Neuronal stem cell (in vitro differentiated cells): ENCODE measurements at regions not wholly inside any gene's neighbourhood (a gene's known extent, or its start where the extent isn't known, plus 50 kb on each side); places are given as distances from the start of the nearest gene placed in this dataset.
"Not testable (repeated sequence)": the region's sequence is repeated elsewhere in the genome, so short reads cannot be mapped to it uniquely, and the experiment has no call there.

ENCODE experiments used
- DNase-seq: peaks from one replicate; pipeline ENCODE4 v3.0.0-alpha.2; 2013; ENCODE audit warnings: low spot score
- H2AFZ ChIP-seq: one replicate; pipeline ENCODE4 v1.6.1; 2013; ENCODE audit warnings: mild to moderate bottlenecking, low read length, inconsistent platforms
- H2AK5ac ChIP-seq: 2 replicates; pipeline ENCODE4 v1.6.1; 2013; ENCODE audit warnings: low read depth, mild to moderate bottlenecking, inconsistent platforms, low read length, moderate library complexity, mixed read lengths
- H2BK120ac ChIP-seq: 2 replicates; pipeline ENCODE4 v1.6.1; 2013; ENCODE audit warnings: low read depth, mild to moderate bottlenecking, inconsistent platforms, low read length, moderate library complexity, mixed read lengths
- H2BK12ac ChIP-seq: one replicate; pipeline ENCODE4 v1.6.1; 2013; ENCODE audit warnings: low read length, inconsistent platforms
- H2BK15ac ChIP-seq: 2 replicates; pipeline ENCODE4 v1.6.1; 2013; ENCODE audit warnings: mild to moderate bottlenecking, low read length, inconsistent platforms, mixed read lengths
- H2BK5ac ChIP-seq: one replicate; pipeline ENCODE4 v1.6.1; 2013; ENCODE audit warnings: inconsistent platforms, mild to moderate bottlenecking, low read length, moderate library complexity
- H3K14ac ChIP-seq: one replicate; pipeline ENCODE4 v1.6.1; 2013; ENCODE audit warnings: low read length, inconsistent platforms
- H3K18ac ChIP-seq: 2 replicates; pipeline ENCODE4 v1.6.1; 2013; ENCODE audit warnings: low read length, inconsistent platforms
- H3K23ac ChIP-seq: 2 replicates; pipeline ENCODE4 v1.6.1; 2013; ENCODE audit warnings: low read depth, mild to moderate bottlenecking, mixed read lengths, low read length, inconsistent platforms; ENCODE audit not compliant: poor library complexity
- H3K27ac ChIP-seq: replicated peaks from 3 replicates; pipeline ENCODE4 v1.5.1; 2013; ENCODE audit warnings: low read length, inconsistent platforms
- H3K27me3 ChIP-seq, 3 experiments: 2 replicates each; pipeline ENCODE4 v1.6.1; 2013; ENCODE audit warnings: low read length in 3 of 3, mild to moderate bottlenecking in 2 of 3, inconsistent platforms in 1 of 3, low read depth in 1 of 3, mixed read lengths in 1 of 3, moderate library complexity in 1 of 3; ENCODE audit not compliant: control insufficient read depth in 3 of 3, insufficient read depth in 3 of 3
- H3K36me3 ChIP-seq, 2 donors: replicated peaks in 1 of 2; 2 replicates each; pipeline ENCODE4 v1.6.1; 2013; ENCODE audit warnings: low read length in 2 of 2; ENCODE audit not compliant: control insufficient read depth in 2 of 2, insufficient read depth in 2 of 2
- H3K4ac ChIP-seq: 2 replicates; pipeline ENCODE4 v1.6.1; 2013; ENCODE audit warnings: inconsistent platforms, mild to moderate bottlenecking, low read length, moderate library complexity
- H3K4me1 ChIP-seq, 2 donors: 1 replicate in 1 of 2; 2 replicates in 1 of 2; pipeline ENCODE4 v1.6.1; 2013; ENCODE audit warnings: low read length in 2 of 2, low read depth in 1 of 2; ENCODE audit not compliant: control insufficient read depth in 2 of 2, insufficient read depth in 1 of 2
- H3K4me2 ChIP-seq: one replicate; pipeline ENCODE4 v1.6.1; 2013; ENCODE audit warnings: mild to moderate bottlenecking, low read length, inconsistent platforms; ENCODE audit not compliant: insufficient read depth, poor library complexity, severe bottlenecking
- H3K4me3 ChIP-seq, 2 donors: 2 replicates each; pipeline ENCODE4 v1.5.1; 2013; ENCODE audit warnings: low read length in 2 of 2, mild to moderate bottlenecking in 2 of 2, inconsistent platforms in 1 of 2, moderate library complexity in 1 of 2
- H3K79me1 ChIP-seq: one replicate; pipeline ENCODE4 v1.6.1; 2013; ENCODE audit warnings: low read depth, mild to moderate bottlenecking, inconsistent platforms, low read length, moderate library complexity
- H3K9ac ChIP-seq: one replicate; pipeline ENCODE4 v1.6.1; 2013; ENCODE audit warnings: mild to moderate bottlenecking, low read depth, low read length, inconsistent platforms; ENCODE audit not compliant: poor library complexity
- H3K9me3 ChIP-seq, 2 donors: replicated peaks in 1 of 2; 2 replicates each; pipeline versions ENCODE3 to v1.6.1; 2013; ENCODE audit warnings: low read length in 2 of 2, mild to moderate bottlenecking in 2 of 2, inconsistent platforms in 1 of 2, low read depth in 1 of 2, mixed read lengths in 1 of 2, moderate library complexity in 1 of 2; ENCODE audit not compliant: control insufficient read depth in 2 of 2, insufficient read depth in 1 of 2
- H4K8ac ChIP-seq: one replicate; pipeline ENCODE4 v1.6.1; 2013; ENCODE audit warnings: low read depth, mild to moderate bottlenecking, inconsistent platforms, low read length, moderate library complexity
- H4K91ac ChIP-seq: one replicate; pipeline ENCODE4 v1.6.1; 2013; ENCODE audit warnings: low read length, low read depth, mild to moderate bottlenecking, inconsistent platforms; ENCODE audit not compliant: poor library complexity
- WGBS, 2 donors: extraction: QIAGEN DNeasy Blood & Tissue Kit; methylation state at CpG; one replicate each; pipeline ENCODE4 v1.1.7; 2013; ENCODE audit warnings: missing lambda C conversion rate in 2 of 2, mixed read lengths in 1 of 2; ENCODE audit not compliant: insufficient read length in 2 of 2, insufficient replicate concordance in 1 of 2; ENCODE audit errors: extremely low coverage in 2 of 2; 5-methylcytosine and 5-hydroxymethylcytosine counted together

DNA sequence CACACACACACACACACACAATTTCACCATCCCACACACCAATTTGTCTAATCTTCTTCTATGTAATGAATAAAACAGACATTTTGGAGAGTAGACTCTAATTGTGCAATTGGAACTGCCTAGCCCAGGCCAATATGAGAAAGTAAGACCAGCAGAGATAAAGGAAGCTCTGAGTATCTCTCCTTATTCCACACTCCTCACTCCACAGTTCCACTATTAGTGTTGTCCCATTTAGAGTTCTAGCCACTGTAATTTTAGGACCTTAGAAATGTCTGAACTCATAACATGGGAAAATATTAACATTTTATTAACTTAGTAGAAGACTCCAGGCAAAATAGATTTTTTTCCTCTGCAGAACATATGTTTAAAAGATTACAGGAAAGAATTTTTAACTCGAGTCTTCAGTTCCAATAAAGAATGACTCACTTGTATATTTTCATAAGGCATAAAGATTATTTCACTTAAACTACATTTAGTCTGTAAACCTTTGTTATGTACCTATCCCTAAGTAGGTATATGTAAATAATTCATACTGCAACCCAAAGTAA, 297.6 kb upstream of the INTU start:
- H3K79me1 ChIP-seq, result peaks cover 1% of the 10 kb centered on the region
- no peak overlapping the region for H3K23ac ChIP-seq
- H2BK5ac ChIP-seq, result no peak overlapping the region
- no peak overlapping the region for H2AK5ac ChIP-seq
- WGBS, 2 donors, result no CpG with 5 or more reads among the region's 1 CpG
- no peaks in the 10 kb centered on the region for H3K27me3 ChIP-seq
- H3K4me2 ChIP-seq, result no peak overlapping the region
- H4K8ac ChIP-seq, result no peak overlapping the region
- H3K9ac ChIP-seq, result no peak overlapping the region
- no peaks in the 10 kb centered on the region for H3K36me3 ChIP-seq
- no peak overlapping the region for H4K91ac ChIP-seq
- H3K27ac ChIP-seq, result no peak overlapping the region
- H3K18ac ChIP-seq, result no peak overlapping the region
- no peak overlapping the region for H2BK120ac ChIP-seq
- no peak overlapping the region for H3K4ac ChIP-seq
- H3K9me3 ChIP-seq, result no peaks in the 10 kb centered on the region
- no peak overlapping the region for H3K14ac ChIP-seq
- H3K4me3 ChIP-seq, result no peak overlapping the region
- H2BK12ac ChIP-seq, result no peak overlapping the region
- H2BK15ac ChIP-seq, result no peak overlapping the region
- H2AFZ ChIP-seq, result no peak overlapping the region
- no peak for DNase-seq
- no peaks in the 10 kb centered on the region for H3K4me1 ChIP-seq

DNA sequence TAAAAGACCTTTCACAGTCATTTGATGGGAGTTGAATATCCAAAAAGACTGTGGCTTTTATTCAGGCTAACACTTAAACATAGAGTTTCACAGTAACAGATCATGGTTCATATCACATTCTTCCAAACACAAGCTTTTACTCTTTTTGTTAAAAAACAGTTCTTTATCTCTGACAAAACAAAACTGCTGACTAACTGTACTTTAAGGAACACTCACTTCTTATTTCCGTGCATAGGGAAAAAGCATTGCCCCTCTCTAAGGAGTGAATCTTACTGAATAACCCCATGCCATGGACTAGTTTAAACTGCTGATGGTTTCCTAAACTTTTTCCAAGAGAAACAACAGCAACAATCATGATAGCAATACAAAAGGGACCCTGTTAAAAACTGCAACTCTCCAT, 297.0 kb upstream of the INTU start:
- no peaks in the 10 kb centered on the region for H3K4me1 ChIP-seq
- H3K14ac ChIP-seq, result no peak overlapping the region
- peaks cover 1% of the 10 kb centered on the region for H3K79me1 ChIP-seq
- no peak overlapping the region for H3K4me3 ChIP-seq
- no peak overlapping the region for H2AFZ ChIP-seq
- no peak overlapping the region for H2BK12ac ChIP-seq
- H4K91ac ChIP-seq, result no peak overlapping the region
- no peak overlapping the region for H2BK120ac ChIP-seq
- H3K27me3 ChIP-seq, result peaks cover 0 to 2% (median 0%) of the 10 kb centered on the region in 3 experiments
- H3K36me3 ChIP-seq, result no peaks in the 10 kb centered on the region
- no peak overlapping the region for H2BK5ac ChIP-seq
- no peak overlapping the region for H3K18ac ChIP-seq
- no peak overlapping the region for H2BK15ac ChIP-seq
- no peak overlapping the region for H3K23ac ChIP-seq
- no peak overlapping the region for H3K9ac ChIP-seq
- H3K4ac ChIP-seq, result no peak overlapping the region
- no peak overlapping the region for H4K8ac ChIP-seq
- no CpG with 5 or more reads among the region's 1 CpG for WGBS, 2 donors
- no peak overlapping the region for H3K4me2 ChIP-seq
- no peak overlapping the region for H2AK5ac ChIP-seq
- H3K9me3 ChIP-seq, result no peaks in the 10 kb centered on the region
- DNase-seq, result no peak
- no peak overlapping the region for H3K27ac ChIP-seq

DNA sequence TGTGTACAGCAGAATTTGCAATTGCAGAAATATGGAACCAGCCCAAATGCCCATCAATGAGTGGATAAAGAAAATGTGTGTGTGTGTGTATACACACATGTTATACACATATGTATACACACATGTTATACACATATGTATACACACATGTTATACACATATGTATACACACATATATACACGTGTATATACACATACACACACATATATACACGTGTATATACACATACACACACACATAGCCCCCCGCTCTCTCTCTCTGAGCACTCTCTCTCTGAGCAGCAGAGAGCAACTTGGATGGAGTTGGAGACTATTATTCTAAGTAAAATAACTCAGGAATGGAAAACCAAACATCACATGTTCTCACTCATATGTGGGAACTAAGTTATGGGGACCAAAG, 289.6 kb upstream of the INTU start:
- not testable (repeated sequence) for H3K9me3 ChIP-seq, H2BK5ac ChIP-seq, H4K8ac ChIP-seq, H2BK12ac ChIP-seq, H3K23ac ChIP-seq, H2BK15ac ChIP-seq, H2AFZ ChIP-seq, H2AK5ac ChIP-seq, H3K4me2 ChIP-seq, H3K4ac ChIP-seq, H3K9ac ChIP-seq, H3K79me1 ChIP-seq, H3K36me3 ChIP-seq, H3K18ac ChIP-seq, DNase-seq, H3K4me3 ChIP-seq, H3K14ac ChIP-seq, H3K27ac ChIP-seq, H3K27me3 ChIP-seq, H3K4me1 ChIP-seq, H2BK120ac ChIP-seq, H4K91ac ChIP-seq
- no CpG with 5 or more reads among the region's 3 CpGs for WGBS, 2 donors

DNA sequence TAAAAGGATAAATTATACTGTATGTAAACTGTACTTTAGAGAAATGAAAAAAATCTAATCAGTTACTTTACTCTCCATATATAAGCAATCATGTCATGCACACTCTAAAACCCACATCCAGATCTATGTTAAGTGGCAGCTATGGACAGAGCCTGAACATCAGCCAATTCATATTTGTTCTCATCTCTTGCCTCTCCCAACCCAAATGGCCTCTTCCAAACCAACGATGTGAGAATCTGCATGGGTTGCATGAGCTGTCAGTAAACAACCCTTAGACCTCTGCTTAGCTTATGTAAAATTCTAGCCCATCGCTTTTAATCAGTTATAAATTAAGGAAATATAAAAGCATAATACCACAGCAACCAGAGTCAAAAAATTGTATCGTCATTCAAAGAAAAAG, 288.7 kb upstream of the INTU start:
- Histone ChIP-seq H3K18ac (no peak overlapping the region), H3K14ac (no peak overlapping the region), H3K23ac (no peak overlapping the region), H4K91ac (no peak overlapping the region), H3K9ac (no peak overlapping the region), H3K9me3 (no peaks in the 10 kb centered on the region), H2BK15ac (no peak overlapping the region), H3K4ac (no peak overlapping the region), H2AFZ (no peak overlapping the region), H3K4me3 (no peak overlapping the region), H4K8ac (no peak overlapping the region), H3K36me3 (no peaks in the 10 kb centered on the region), H3K4me2 (no peak overlapping the region), H2BK120ac (no peak overlapping the region), H3K4me1 (no peaks in the 10 kb centered on the region), H3K27me3 (peaks cover 0 to 2% (median 0%) of the 10 kb centered on the region in 3 experiments), H2AK5ac (no peak overlapping the region), H2BK5ac (no peak overlapping the region), H2BK12ac (no peak overlapping the region), H3K79me1 (no peaks in the 10 kb centered on the region), H3K27ac (no peak overlapping the region)
- WGBS, 2 donors, result no CpG with 5 or more reads among the region's 3 CpGs
- DNase-seq, result no peak
